Stimulated activated CD8-positive, alpha-beta memory T cell treated with anti-CD3 and anti-CD28 coated beads, Interleukin-4, amount 100 ng/mL, for 1 hour (primary cell): ENCODE measurements at regions not wholly inside any gene's neighbourhood (a gene's known extent, or its start where the extent isn't known, plus 50 kb on each side); places are given as distances from the start of the nearest gene placed in this dataset.
A peak's percentile ranks its signal among the peaks of the same experiment; 100 is the strongest.

Experiments used
- DNase-seq, 2 donors: peaks; one replicate each; pipeline ENCODE4 v3.0.0-alpha.2; 2020; ENCODE audit warnings: low read depth in 2 of 2, low spot score in 1 of 2

- no peak for DNase-seq
These were observed 329.7 kb upstream of the SNX7 start for GRCh38 chr1:98331718-98332311.

- no peak for DNase-seq
These were observed 330.3 kb upstream of the SNX7 start for GRCh38 chr1:98331243-98331642.

GRCh38 chr1:98330224-98330623, 331.3 kb upstream of the SNX7 start:
- no peak for DNase-seq

GRCh38 chr1:98328855-98329254, 332.7 kb upstream of the SNX7 start:
- DNase-seq: no peak

GRCh38 chr1:98327220-98327861, 334.2 kb upstream of the SNX7 start:
- no peak for DNase-seq

- no peak for DNase-seq
These were observed 335.7 kb upstream of the SNX7 start for GRCh38 chr1:98325646-98326440.

- DNase-seq: peak in 1 of 2 donors; percentile 3
These were observed 337.6 kb upstream of the SNX7 start for GRCh38 chr1:98323906-98324358.

GRCh38 chr1:98323388-98323787, 338.1 kb upstream of the SNX7 start:
- DNase-seq: no peak

GRCh38 chr1:98322966-98323365, 338.6 kb upstream of the SNX7 start:
- no peak for DNase-seq

GRCh38 chr1:98322086-98322485, 339.4 kb upstream of the SNX7 start:
- DNase-seq: no peak

- DNase-seq: no peak
These were observed 340.3 kb upstream of the SNX7 start for GRCh38 chr1:98321191-98321590.

- no peak for DNase-seq
These were observed 345.1 kb upstream of the SNX7 start for GRCh38 chr1:98316286-98316905.

GRCh38 chr1:98315309-98315708, 346.2 kb upstream of the SNX7 start:
- no peak for DNase-seq

GRCh38 chr1:98314601-98315000, 346.9 kb upstream of the SNX7 start:
- DNase-seq: no peak

GRCh38 chr1:98306517-98307089, 354.9 kb upstream of the SNX7 start:
- DNase-seq: no peak

GRCh38 chr1:98305362-98305761, 356.2 kb upstream of the SNX7 start:
- DNase-seq: no peak

GRCh38 chr1:98304888-98305287, 356.6 kb upstream of the SNX7 start:
- DNase-seq: no peak

GRCh38 chr1:98299861-98300260, 361.7 kb upstream of the SNX7 start:
- no peak for DNase-seq

- DNase-seq: no peak
These were observed 362.2 kb upstream of the SNX7 start for GRCh38 chr1:98299313-98299712.

GRCh38 chr1:98298319-98298718, 363.2 kb upstream of the SNX7 start:
- no peak for DNase-seq

GRCh38 chr1:98296681-98297080, 364.8 kb upstream of the SNX7 start:
- no peak for DNase-seq
